ENCODE measurements at regions not wholly inside any gene's neighbourhood (a gene's known extent, or its start where the extent isn't known, plus 50 kb on each side); places are given as distances from the start of the nearest gene placed in this dataset.

- Histone ChIP-seq H4K20me1 (ENCODE audit: insufficient read depth, low read length, poor library complexity, severe bottlenecking) (no peaks in the 10 kb centered on the region), H2AFZ (ENCODE audit: low read length) (no peak overlapping the region), H3K9me3 (ENCODE audit: insufficient read depth, low read depth, low read length) (no peaks in the 10 kb centered on the region; the same call in 1 of the 2 replicates), H3K4me1 (ENCODE audit: insufficient read depth, low read length, poor library complexity, severe bottlenecking) (no peaks in the 10 kb centered on the region), H3K36me3 (ENCODE audit: insufficient read depth, low read length) (no peaks in the 10 kb centered on the region), H3K27me3 (ENCODE audit: insufficient read depth, low read length, poor library complexity, severe bottlenecking) (no peaks in the 10 kb centered on the region), H3K4me2 (ENCODE audit: low read depth, low read length, poor library complexity, severe bottlenecking) (no peak overlapping the region), H3K9me2 (replicated peaks; ENCODE audit: low read depth, low read length) (no peaks in the 10 kb centered on the region), H3K79me2 (ENCODE audit: insufficient read depth, low read length) (no peaks in the 10 kb centered on the region), H3K4me3 (ENCODE audit: low read length, poor library complexity, severe bottlenecking) (no peak overlapping the region), H3K9ac (ENCODE audit: low read depth, low read length, poor library complexity, severe bottlenecking) (no peak overlapping the region), H3F3A (ENCODE audit: low read depth) (no peaks in the 10 kb centered on the region)
- TF ChIP-seq EZH2phosphoT487 (IDR thresholded peaks at IDR 0.05; ENCODE audit: borderline replicate concordance) (no peak), CTCF (conservative IDR thresholded peaks at IDR 0.05; ENCODE audit: low read length) (no peak)
Observed at GRCh38 chr6:164037171-164037870, 622.8 kb downstream of the QKI start.

- Histone ChIP-seq H3K9me2 (replicated peaks; ENCODE audit: low read depth, low read length) (no peaks in the 10 kb centered on the region), H3K4me3 (ENCODE audit: low read length, poor library complexity, severe bottlenecking) (no peak overlapping the region), H4K20me1 (ENCODE audit: insufficient read depth, low read length, poor library complexity, severe bottlenecking) (no peaks in the 10 kb centered on the region), H3K27me3 (ENCODE audit: insufficient read depth, low read length, poor library complexity, severe bottlenecking) (no peaks in the 10 kb centered on the region), H2AFZ (ENCODE audit: low read length) (no peak overlapping the region), H3K9me3 (ENCODE audit: insufficient read depth, low read depth, low read length) (peaks cover 2% of the 10 kb centered on the region; the same call in 1 of the 2 replicates), H3F3A (ENCODE audit: low read depth) (no peaks in the 10 kb centered on the region), H3K4me2 (ENCODE audit: low read depth, low read length, poor library complexity, severe bottlenecking) (no peak overlapping the region), H3K79me2 (ENCODE audit: insufficient read depth, low read length) (no peaks in the 10 kb centered on the region), H3K9ac (ENCODE audit: low read depth, low read length, poor library complexity, severe bottlenecking) (no peak overlapping the region), H3K4me1 (ENCODE audit: insufficient read depth, low read length, poor library complexity, severe bottlenecking) (no peaks in the 10 kb centered on the region), H3K36me3 (ENCODE audit: insufficient read depth, low read length) (no peaks in the 10 kb centered on the region)
- TF ChIP-seq CTCF (conservative IDR thresholded peaks at IDR 0.05; ENCODE audit: low read length) (no peak), EZH2phosphoT487 (IDR thresholded peaks at IDR 0.05; ENCODE audit: borderline replicate concordance) (no peak)
Observed at GRCh38 chr6:164035900-164036485, 621.5 kb downstream of the QKI start.

DNA sequence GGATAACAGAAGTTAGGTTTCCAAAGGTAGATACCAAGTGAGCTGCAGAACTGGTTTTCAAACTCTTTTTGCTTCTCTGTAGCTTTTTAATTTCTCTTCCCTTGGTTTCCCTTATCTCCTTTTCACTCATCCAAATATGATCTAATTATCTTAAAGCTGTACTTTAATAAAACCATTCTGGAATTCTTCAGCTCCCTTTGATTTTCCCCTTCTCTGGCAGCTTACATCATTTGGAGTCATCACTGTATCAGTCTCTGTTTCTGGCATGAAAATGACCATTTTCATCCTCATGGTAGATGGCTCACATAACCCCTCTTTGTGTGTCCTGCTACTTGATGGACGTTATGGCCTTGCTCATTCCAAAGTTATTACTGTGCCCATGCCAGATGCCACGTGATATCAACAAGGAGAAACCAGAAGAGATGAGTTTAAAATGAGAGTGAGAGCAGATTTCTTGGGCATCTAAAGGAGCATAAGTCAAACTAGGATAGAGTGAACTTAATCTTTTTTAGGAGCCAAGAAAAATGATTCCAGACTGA, 620.2 kb downstream of the QKI start:
- no peak for TF ChIP-seq EZH2phosphoT487 (IDR thresholded peaks at IDR 0.05; ENCODE audit: borderline replicate concordance)
- TF ChIP-seq CTCF (conservative IDR thresholded peaks at IDR 0.05; ENCODE audit: low read length), result no peak
- Histone ChIP-seq H3K4me2 (ENCODE audit: low read depth, low read length, poor library complexity, severe bottlenecking) (no peak overlapping the region), H3K36me3 (ENCODE audit: insufficient read depth, low read length) (no peaks in the 10 kb centered on the region), H3K4me3 (ENCODE audit: low read length, poor library complexity, severe bottlenecking) (no peak overlapping the region), H3K79me2 (ENCODE audit: insufficient read depth, low read length) (no peaks in the 10 kb centered on the region), H2AFZ (ENCODE audit: low read length) (no peak overlapping the region), H3K9me3 (ENCODE audit: insufficient read depth, low read depth, low read length) (peaks cover 4% of the 10 kb centered on the region; the same call in 1 of the 2 replicates), H3F3A (ENCODE audit: low read depth) (no peaks in the 10 kb centered on the region), H4K20me1 (ENCODE audit: insufficient read depth, low read length, poor library complexity, severe bottlenecking) (no peaks in the 10 kb centered on the region), H3K27me3 (ENCODE audit: insufficient read depth, low read length, poor library complexity, severe bottlenecking) (no peaks in the 10 kb centered on the region), H3K4me1 (ENCODE audit: insufficient read depth, low read length, poor library complexity, severe bottlenecking) (no peaks in the 10 kb centered on the region), H3K9me2 (replicated peaks; ENCODE audit: low read depth, low read length) (no peaks in the 10 kb centered on the region), H3K9ac (ENCODE audit: low read depth, low read length, poor library complexity, severe bottlenecking) (no peak overlapping the region)
